Loucy (cell line): ENCODE measurements at regions not wholly inside any gene's neighbourhood (a gene's known extent, or its start where the extent isn't known, plus 50 kb on each side); places are given as distances from the start of the nearest gene placed in this dataset.

Experiments
- CTCF ChIP-seq: fragments of 200-600 bp; sonication (generic); conservative IDR thresholded peaks from 2 replicates; pipeline ENCODE4 v1.5.1; 2014; ENCODE audit warnings: mild to moderate bottlenecking, antibody characterized with exemption, low read length
- EZH2phosphoT487 ChIP-seq: fragments of 200-600 bp; IDR thresholded peaks from 2 replicates; pipeline ENCODE4 v1.6.1; 2018; ENCODE audit warnings: antibody characterized with exemption, mild to moderate bottlenecking, moderate library complexity, borderline replicate concordance

GRCh38 chr11:19602891-19603290 is 109.7 kb upstream of the NAV2 start:
- no peak for TF ChIP-seq EZH2phosphoT487
- TF ChIP-seq CTCF: no peak
